GM12878 (cell line): ENCODE measurements at regions not wholly inside any gene's neighbourhood (a gene's known extent, or its start where the extent isn't known, plus 50 kb on each side); places are given as distances from the start of the nearest gene placed in this dataset.

Experiments
- ATAC-seq: fragments of 200-7000 bp; cut with Tn5 transposase; 3 replicates; pipeline ENCODE4 v1.9.1; 2020; ENCODE audit warnings: mild to moderate bottlenecking, moderate library complexity
- BruUV-seq: library from RNA; stranded (reverse); fragments of 400-500 nt; replicated peaks from 2 replicates; lab custom pipeline; 2021; lab: Mats Ljungman, UMichigan
- CTCF ChIA-PET: fragments of 300-600 bp; sonication (Branson Sonifier 250); formaldehyde crosslinking; extraction: SDS; loops from one replicate; lab custom pipeline; 2021; ENCODE audit warnings: inconsistent platforms; lab: Yijun Ruan, JAX
- POLR2A ChIA-PET: fragments of 350-600 bp; formaldehyde crosslinking; extraction: SDS; loops from one replicate; lab custom pipeline; 2021; ENCODE audit warnings: inconsistent platforms; lab: Charles Lee
- RAD21 ChIA-PET: fragments of 300-600 bp; sonication (Branson Sonifier 250); formaldehyde crosslinking; loops from one replicate; lab custom pipeline; 2023; ENCODE audit warnings: antibody characterized with exemption; ENCODE audit not compliant: unreplicated experiment; lab: Charles Lee
- SMC1A ChIA-PET: fragments of 300-600 bp; sonication (Branson Sonifier 250); formaldehyde crosslinking; loops from one replicate; lab custom pipeline; 2023; ENCODE audit not compliant: unreplicated experiment, uncharacterized antibody; lab: Charles Lee
- DNase-seq: peaks from one replicate; pipeline ENCODE4 v3.0.0-alpha.2; 2011; ENCODE audit warnings: low read depth, low spot score
- FAIRE-seq: peaks from 3 replicates; lab custom pipeline; 2011; peaks lifted over from hg19 to GRCh38; lab: Jason Lieb, UNC
- H2AFZ ChIP-seq: 2 replicates; pipeline ENCODE4 v1.6.0; 2011; ENCODE audit warnings: low read depth, low read length, control low read depth; ENCODE audit not compliant: control insufficient read depth
- H3K27ac ChIP-seq: 2 replicates; pipeline ENCODE4 v1.5.1; 2011; ENCODE audit warnings: control low read depth; ENCODE audit not compliant: control insufficient read depth, insufficient read depth
- H3K27me3 ChIP-seq, 2 experiments: replicated peaks in 1 of 2; 2 replicates each; pipeline versions ENCODE4 v1.6.0 to v1.6.1; 2011; ENCODE audit warnings: low read length in 1 of 2; ENCODE audit not compliant: control insufficient read depth in 2 of 2, insufficient read depth in 2 of 2
- H3K36me3 ChIP-seq, 2 experiments: 2 replicates each; pipeline ENCODE4 v1.5.1; 2011; ENCODE audit warnings: low read length in 1 of 2; ENCODE audit not compliant: control insufficient read depth in 2 of 2, insufficient read depth in 2 of 2
- H3K4me1 ChIP-seq: 2 replicates; pipeline ENCODE4 v1.6.1; 2011; ENCODE audit warnings: mild to moderate bottlenecking, low read length, moderate library complexity, mixed read lengths; ENCODE audit not compliant: control insufficient read depth, insufficient read depth
- H3K4me2 ChIP-seq: 2 replicates; pipeline ENCODE4 v1.6.0; 2011; ENCODE audit warnings: control low read depth; ENCODE audit not compliant: control insufficient read depth, insufficient read depth
- H3K4me3 ChIP-seq: fragments of 200-600 bp; sonication (generic); 2 replicates; pipeline ENCODE4 v1.5.1; 2016
- H3K79me2 ChIP-seq: 2 replicates; pipeline ENCODE4 v1.6.0; 2011; ENCODE audit warnings: low read length; ENCODE audit not compliant: control insufficient read depth, insufficient read depth
- H3K9ac ChIP-seq: 2 replicates; pipeline ENCODE4 v1.8.0; 2011; ENCODE audit warnings: low read length, control low read depth, mixed read lengths; ENCODE audit not compliant: control insufficient read depth, insufficient read depth
- H3K9me3 ChIP-seq: replicated peaks from 3 replicates; pipeline ENCODE4 v1.5.1; 2011; ENCODE audit warnings: mild to moderate bottlenecking, low read length; ENCODE audit not compliant: control insufficient read depth, insufficient read depth
- H4K20me1 ChIP-seq: 2 replicates; pipeline ENCODE4 v1.6.0; 2011; ENCODE audit not compliant: control insufficient read depth, insufficient read depth
- BACH1 ChIP-seq: fragments of 450-650 bp; IDR thresholded peaks from 2 replicates; pipeline ENCODE4 v1.6.1; 2017; ENCODE audit warnings: mild to moderate bottlenecking, borderline replicate concordance
- BRCA1 ChIP-seq: IDR thresholded peaks from 2 replicates; pipeline ENCODE4 v1.6.1; 2011; ENCODE audit warnings: low read depth, low read length, improper control_type of control experiment
- CBFB ChIP-seq: IDR thresholded peaks from 2 replicates; pipeline ENCODE4 v1.6.1; 2016; ENCODE audit warnings: antibody characterized with exemption, low read depth
- JUND ChIP-seq: IDR thresholded peaks from 2 replicates; pipeline ENCODE4 v1.6.1; 2012; ENCODE audit warnings: low read depth, mild to moderate bottlenecking, low read length, improper control_type of control experiment, moderate library complexity
- RAD51 ChIP-seq: fragments of 450-650 bp; IDR thresholded peaks from 2 replicates; pipeline ENCODE4 v1.6.1; 2016; ENCODE audit warnings: moderate library complexity, mild to moderate bottlenecking, inconsistent platforms
- SP1 ChIP-seq: IDR thresholded peaks from one replicate; pipeline ENCODE4 v1.6.1; 2011; ENCODE audit warnings: low read depth, low read length
- SREBF2 ChIP-seq: IDR thresholded peaks from 2 replicates; pipeline ENCODE4 v1.6.1; 2012; ENCODE audit warnings: mild to moderate bottlenecking, low read length
- STAT1 ChIP-seq: fragments of 450-650 bp; conservative IDR thresholded peaks from 2 replicates; pipeline ENCODE4 v1.6.1; 2014; ENCODE audit warnings: antibody characterized with exemption, mild to moderate bottlenecking
- TAF1 ChIP-seq: IDR thresholded peaks from 2 replicates; pipeline ENCODE4 v1.6.1; 2011; ENCODE audit warnings: mild to moderate bottlenecking, low read depth, low read length, borderline replicate concordance
- WRNIP1 ChIP-seq: IDR thresholded peaks from 2 replicates; pipeline ENCODE4 v1.6.1; 2011; ENCODE audit warnings: low read depth, low read length, improper control_type of control experiment, borderline replicate concordance
- YBX1 ChIP-seq: fragments of 450-650 bp; IDR thresholded peaks from 2 replicates; pipeline ENCODE4 v1.6.1; 2016; ENCODE audit warnings: antibody characterized with exemption
- ZNF24 ChIP-seq: fragments of 450-650 bp; IDR thresholded peaks from 2 replicates; pipeline ENCODE4 v1.6.1; 2017; ENCODE audit warnings: antibody characterized with exemption, mild to moderate bottlenecking
- ZZZ3 ChIP-seq: IDR thresholded peaks from 2 replicates; pipeline ENCODE4 v1.6.1; 2011; ENCODE audit warnings: low read depth; ENCODE audit not compliant: control insufficient read depth, insufficient read length
- WGBS: methylation state at CpG from one replicate; pipeline ENCODE4 v1.1.6; 2016; ENCODE audit warnings: low lambda C conversion rate; ENCODE audit not compliant: insufficient replicate concordance, insufficient coverage; ENCODE audit errors: missing lambda C conversion rate; 5-methylcytosine and 5-hydroxymethylcytosine counted together
- in situ Hi-C: fragments of 300-500 bp; cut with MboI; formaldehyde crosslinking; loops from 9 replicates; pipeline ENCODE4 v1.14.3; 2018; ENCODE audit warnings: mixed read lengths
- intact Hi-C: fragments of 100-400 bp; cut with micrococcal nuclease; formaldehyde crosslinking; loops from one replicate; pipeline ENCODE4 v1.14.2; 2022; ENCODE audit not compliant: unreplicated experiment
- TF ChIP-seq, protein P1 (sequence below): IDR thresholded peaks from 2 replicates; pipeline ENCODE4 v1.6.1; 2011; ENCODE audit warnings: borderline replicate concordance, low read depth, mild to moderate bottlenecking, moderate library complexity, low read length; ENCODE audit not compliant: insufficient read depth, poor library complexity, severe bottlenecking
- TF ChIP-seq, protein P2 (sequence below): fragments of 450-650 bp; conservative IDR thresholded peaks from 2 replicates; pipeline ENCODE4 v1.6.1; 2017; ENCODE audit warnings: mild to moderate bottlenecking, moderate library complexity

- CTCF ChIA-PET: no interaction called here
- WGBS: 62% methylated on average over 5 of the region's 5 CpGs
- no peak for ATAC-seq
These were observed 941.5 kb upstream of the EEF2KMT start for GRCh38 chr16:6038941-6039645.

More at GRCh38 chr16:6038941-6039645, 941.5 kb upstream of the EEF2KMT start:
- H3K9me3 ChIP-seq: no peaks in the 10 kb centered on the region; the same call in 2 of the 3 replicates
- FAIRE-seq (no peak), DNase-seq (no peak)
- H3K4me2 ChIP-seq: no peak overlapping the region
- no peak overlapping the region for H3K27ac ChIP-seq
- ChIA-PET POLR2A (no interaction called here), SMC1A (interaction anchor here (0.7 kb wide), 1 partner anchor 355 kb away, joined by 3 read pairs; no protein-coding TSS in a partner anchor), RAD21 (no interaction called here)
- H3K27me3 ChIP-seq: no peaks in the 10 kb centered on the region
- H4K20me1 ChIP-seq: no peaks in the 10 kb centered on the region
- no peak overlapping the region for H2AFZ ChIP-seq
- H3K79me2 ChIP-seq: no peaks in the 10 kb centered on the region
- H3K4me1 ChIP-seq: no peaks in the 10 kb centered on the region
- no peaks in the 10 kb centered on the region for H3K36me3 ChIP-seq
- no peak for TF ChIP-seq TAF1
- TF ChIP-seq, protein P1, sequence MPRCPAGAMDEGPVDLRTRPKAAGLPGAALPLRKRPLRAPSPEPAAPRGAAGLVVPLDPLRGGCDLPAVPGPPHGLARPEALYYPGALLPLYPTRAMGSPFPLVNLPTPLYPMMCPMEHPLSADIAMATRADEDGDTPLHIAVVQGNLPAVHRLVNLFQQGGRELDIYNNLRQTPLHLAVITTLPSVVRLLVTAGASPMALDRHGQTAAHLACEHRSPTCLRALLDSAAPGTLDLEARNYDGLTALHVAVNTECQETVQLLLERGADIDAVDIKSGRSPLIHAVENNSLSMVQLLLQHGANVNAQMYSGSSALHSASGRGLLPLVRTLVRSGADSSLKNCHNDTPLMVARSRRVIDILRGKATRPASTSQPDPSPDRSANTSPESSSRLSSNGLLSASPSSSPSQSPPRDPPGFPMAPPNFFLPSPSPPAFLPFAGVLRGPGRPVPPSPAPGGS: no peak
- no peak for TF ChIP-seq SP1
- TF ChIP-seq YBX1: no peak
- TF ChIP-seq SREBF2: no peak
- TF ChIP-seq WRNIP1: no peak
- no peak for TF ChIP-seq BACH1
- no peak for TF ChIP-seq ZZZ3
- TF ChIP-seq BRCA1: no peak
- TF ChIP-seq CBFB: no peak
- no peak for TF ChIP-seq ZNF24
- TF ChIP-seq, protein P2, sequence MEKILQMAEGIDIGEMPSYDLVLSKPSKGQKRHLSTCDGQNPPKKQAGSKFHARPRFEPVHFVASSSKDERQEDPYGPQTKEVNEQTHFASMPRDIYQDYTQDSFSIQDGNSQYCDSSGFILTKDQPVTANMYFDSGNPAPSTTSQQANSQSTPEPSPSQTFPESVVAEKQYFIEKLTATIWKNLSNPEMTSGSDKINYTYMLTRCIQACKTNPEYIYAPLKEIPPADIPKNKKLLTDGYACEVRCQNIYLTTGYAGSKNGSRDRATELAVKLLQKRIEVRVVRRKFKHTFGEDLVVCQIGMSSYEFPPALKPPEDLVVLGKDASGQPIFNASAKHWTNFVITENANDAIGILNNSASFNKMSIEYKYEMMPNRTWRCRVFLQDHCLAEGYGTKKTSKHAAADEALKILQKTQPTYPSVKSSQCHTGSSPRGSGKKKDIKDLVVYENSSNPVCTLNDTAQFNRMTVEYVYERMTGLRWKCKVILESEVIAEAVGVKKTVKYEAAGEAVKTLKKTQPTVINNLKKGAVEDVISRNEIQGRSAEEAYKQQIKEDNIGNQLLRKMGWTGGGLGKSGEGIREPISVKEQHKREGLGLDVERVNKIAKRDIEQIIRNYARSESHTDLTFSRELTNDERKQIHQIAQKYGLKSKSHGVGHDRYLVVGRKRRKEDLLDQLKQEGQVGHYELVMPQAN: no peak
- TF ChIP-seq STAT1: no peak
- TF ChIP-seq JUND: no peak
- no peak for TF ChIP-seq RAD51
- no peak overlapping the region for H3K9ac ChIP-seq
- intact Hi-C loops (no loop called here), in situ Hi-C loops (no loop called here)
- BruUV-seq: no TSS peak
- H3K4me3 ChIP-seq: no peak overlapping the region
